SK-N-MC (cell line): ENCODE measurements at regions not wholly inside any gene's neighbourhood (a gene's known extent, or its start where the extent isn't known, plus 50 kb on each side); places are given as distances from the start of the nearest gene placed in this dataset.
"Not testable (repeated sequence)": the region's sequence is repeated elsewhere in the genome, so short reads cannot be mapped to it uniquely, and the experiment has no call there.

Experiments used
- DNase-seq: peaks from one replicate; pipeline ENCODE4 v3.0.0-alpha.2; 2011; ENCODE audit warnings: low read depth, low spot score
- H3K27ac ChIP-seq: fragments of 200-600 bp; sonication (generic); 2 replicates; pipeline ENCODE4 v1.5.1; 2016; ENCODE audit warnings: mixed run types
- H3K36me3 ChIP-seq: fragments of 200-600 bp; sonication (generic); 2 replicates; pipeline ENCODE4 v1.6.1; 2017; ENCODE audit warnings: antibody characterized with exemption, low read length, mixed read lengths; ENCODE audit not compliant: insufficient read depth
- H3K4me3 ChIP-seq: fragments of 200-600 bp; sonication (generic); 2 replicates; pipeline ENCODE4 v1.5.1; 2016
- H3K9ac ChIP-seq: fragments of 200-600 bp; sonication (generic); 2 replicates; pipeline ENCODE4 v1.8.0; 2017; ENCODE audit warnings: mixed run types, mixed read lengths; ENCODE audit not compliant: insufficient read length
- H3K9me3 ChIP-seq: fragments of 200-600 bp; sonication (generic); 2 replicates; pipeline ENCODE4 v1.6.1; 2017; ENCODE audit warnings: low read depth, mild to moderate bottlenecking, antibody characterized with exemption, low read length, moderate library complexity, mixed read lengths
- EZH2 ChIP-seq: fragments of 200-600 bp; sonication (generic); IDR thresholded peaks from one replicate; pipeline ENCODE4 v1.6.1; 2017; ENCODE audit warnings: antibody characterized with exemption
- FOXP2 ChIP-seq: optimal IDR thresholded peaks from 2 replicates; pipeline ENCODE3; 2011; ENCODE audit warnings: mild to moderate bottlenecking, moderate library complexity; ENCODE audit not compliant: insufficient read depth; ENCODE audit errors: extremely low read length, control extremely low read depth
- POLR2AphosphoS5 ChIP-seq: IDR thresholded peaks from 2 replicates; pipeline ENCODE4 v1.6.1; 2012; ENCODE audit warnings: mild to moderate bottlenecking, low read depth, low read length, borderline replicate concordance

GRCh38 chr2:239553376-239554000, 152.7 kb upstream of the HDAC4 start:
- Histone ChIP-seq H3K4me3 (no peak overlapping the region), H3K9ac (no peak overlapping the region), H3K9me3 (no peaks in the 10 kb centered on the region), H3K27ac (no peak overlapping the region), H3K36me3 (no peaks in the 10 kb centered on the region)
- TF ChIP-seq FOXP2 = no peak
- TF ChIP-seq POLR2AphosphoS5 = no peak
- no peak for TF ChIP-seq EZH2
- DNase-seq = no peak

- Histone ChIP-seq H3K27ac (no peak overlapping the region), H3K36me3 (no peaks in the 10 kb centered on the region), H3K4me3 (no peak overlapping the region), H3K9me3 (no peaks in the 10 kb centered on the region), H3K9ac (no peak overlapping the region)
- DNase-seq = no peak
- no peak for TF ChIP-seq POLR2AphosphoS5
Observed at GRCh38 chr2:239552213-239552926, 151.6 kb upstream of the HDAC4 start.

GRCh38 chr2:239551206-239551605, 150.4 kb upstream of the HDAC4 start:
- no peak for TF ChIP-seq EZH2
- no peak for TF ChIP-seq POLR2AphosphoS5
- no peak for TF ChIP-seq FOXP2
- H3K27ac ChIP-seq = no peak overlapping the region
- DNase-seq = no peak
- no peaks in the 10 kb centered on the region for H3K9me3 ChIP-seq
- no peak overlapping the region for H3K9ac ChIP-seq
- H3K36me3 ChIP-seq = no peaks in the 10 kb centered on the region
- H3K4me3 ChIP-seq = no peak overlapping the region

GRCh38 chr2:239550357-239550756, 149.5 kb upstream of the HDAC4 start:
- no peaks in the 10 kb centered on the region for H3K36me3 ChIP-seq
- no peaks in the 10 kb centered on the region for H3K9me3 ChIP-seq
- no peak for DNase-seq
- H3K27ac ChIP-seq = no peak overlapping the region
- H3K4me3 ChIP-seq = no peak overlapping the region
- TF ChIP-seq POLR2AphosphoS5 (no peak), EZH2 (no peak), FOXP2 (no peak)
- H3K9ac ChIP-seq = no peak overlapping the region

- no peaks in the 10 kb centered on the region for H3K9me3 ChIP-seq
- H3K4me3 ChIP-seq = no peak overlapping the region
- no peak for DNase-seq
- no peak overlapping the region for H3K9ac ChIP-seq
- H3K27ac ChIP-seq = no peak overlapping the region
- TF ChIP-seq EZH2 (no peak), POLR2AphosphoS5 (no peak), FOXP2 (no peak)
- H3K36me3 ChIP-seq = no peaks in the 10 kb centered on the region
Observed at GRCh38 chr2:239549711-239550255, 149.0 kb upstream of the HDAC4 start.

- DNase-seq = no peak
- Histone ChIP-seq H3K27ac (no peak overlapping the region), H3K9me3 (no peaks in the 10 kb centered on the region), H3K36me3 (no peaks in the 10 kb centered on the region), H3K4me3 (no peak overlapping the region), H3K9ac (no peak overlapping the region)
- no peak for TF ChIP-seq EZH2
- TF ChIP-seq POLR2AphosphoS5 = no peak
- no peak for TF ChIP-seq FOXP2
Observed at GRCh38 chr2:239548965-239549595, 148.3 kb upstream of the HDAC4 start.

GRCh38 chr2:239548451-239548871, 147.6 kb upstream of the HDAC4 start:
- Histone ChIP-seq H3K9ac (no peak overlapping the region), H3K27ac (no peak overlapping the region), H3K9me3 (no peaks in the 10 kb centered on the region)

DNA sequence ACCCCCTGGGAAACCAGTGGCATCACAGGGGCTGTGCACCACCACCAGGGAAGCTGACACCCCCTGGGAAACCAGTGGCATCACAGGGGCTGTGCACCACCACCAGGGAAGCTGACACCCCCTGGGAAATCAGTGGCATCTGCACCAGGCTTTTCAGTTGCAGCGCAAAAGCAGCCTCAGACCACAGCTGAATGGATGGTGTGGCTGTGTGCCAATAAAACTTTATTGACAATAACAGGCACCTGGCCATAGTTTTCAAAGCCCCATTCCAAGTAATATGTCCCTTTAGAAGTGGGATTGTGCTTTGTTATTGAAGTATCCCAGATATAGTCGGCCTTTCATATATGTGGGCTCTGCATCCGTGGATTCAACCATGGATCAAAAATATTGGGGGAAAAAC, 146.3 kb upstream of the HDAC4 start:
- H3K27ac ChIP-seq, H3K4me3 ChIP-seq, DNase-seq, H3K9ac ChIP-seq, H3K9me3 ChIP-seq, H3K36me3 ChIP-seq: not testable (repeated sequence)

More at GRCh38 chr2:239548451-239548871, 147.6 kb upstream of the HDAC4 start:
- TF ChIP-seq FOXP2 (no peak), POLR2AphosphoS5 (no peak), EZH2 (no peak)
- Histone ChIP-seq H3K36me3 (no peaks in the 10 kb centered on the region), H3K4me3 (no peak overlapping the region)
- DNase-seq = no peak
